H9 (cell line): ENCODE measurements at regions not wholly inside any gene's neighbourhood (a gene's known extent, or its start where the extent isn't known, plus 50 kb on each side); places are given as distances from the start of the nearest gene placed in this dataset.

Experiments
- DNase-seq: peaks from one replicate; pipeline ENCODE4 v3.0.0-alpha.2; 2017
- H2AFZ ChIP-seq: one replicate; pipeline ENCODE4 v1.6.1; 2013; ENCODE audit warnings: mild to moderate bottlenecking, low read length, control low read depth, moderate library complexity
- H2AK5ac ChIP-seq: 2 replicates; pipeline ENCODE4 v1.6.1; 2013; ENCODE audit warnings: low read length, control low read depth, mixed read lengths; ENCODE audit not compliant: insufficient read length
- H2BK120ac ChIP-seq: one replicate; pipeline ENCODE4 v1.6.1; 2013; ENCODE audit warnings: low read depth, mild to moderate bottlenecking, low read length, control low read depth, inconsistent platforms; ENCODE audit not compliant: poor library complexity, severe bottlenecking
- H2BK12ac ChIP-seq: 2 replicates; pipeline ENCODE4 v1.6.1; 2013; ENCODE audit warnings: low read length, control low read depth, mixed read lengths, low read depth; ENCODE audit not compliant: insufficient read length
- H2BK15ac ChIP-seq: 2 replicates; pipeline ENCODE4 v1.6.1; 2013; ENCODE audit warnings: low read depth, low read length, control low read depth
- H2BK20ac ChIP-seq: one replicate; pipeline ENCODE4 v1.6.1; 2013; ENCODE audit warnings: low read depth, mild to moderate bottlenecking, low read length, control low read depth, inconsistent platforms; ENCODE audit not compliant: poor library complexity, severe bottlenecking
- H2BK5ac ChIP-seq: 2 replicates; pipeline ENCODE4 v1.6.1; 2013; ENCODE audit warnings: low read length, control low read depth, mixed read lengths; ENCODE audit not compliant: insufficient read length
- H3K14ac ChIP-seq: 2 replicates; pipeline ENCODE4 v1.6.1; 2013; ENCODE audit warnings: low read length, control low read depth; ENCODE audit not compliant: insufficient read depth
- H3K18ac ChIP-seq: 2 replicates; pipeline ENCODE4 v1.6.1; 2013; ENCODE audit warnings: low read depth, mild to moderate bottlenecking, mixed read lengths, low read length, control low read depth; ENCODE audit not compliant: insufficient read length
- H3K23ac ChIP-seq: 2 replicates; pipeline ENCODE4 v1.6.1; 2013; ENCODE audit warnings: low read length, control low read depth, mixed read lengths, low read depth; ENCODE audit not compliant: insufficient read length
- H3K23me2 ChIP-seq: 2 replicates; pipeline ENCODE4 v1.6.1; 2013; ENCODE audit warnings: low read depth, mild to moderate bottlenecking, mixed read lengths, low read length, control low read depth; ENCODE audit not compliant: insufficient read length, poor library complexity, severe bottlenecking
- H3K27ac ChIP-seq: 2 replicates; pipeline ENCODE4 v1.5.1; 2013; ENCODE audit warnings: low read length, control low read depth, mixed read lengths, low read depth; ENCODE audit not compliant: insufficient read length
- H3K27me3 ChIP-seq: 2 replicates; pipeline ENCODE4 v1.6.1; 2013; ENCODE audit warnings: low read length, control low read depth, inconsistent platforms; ENCODE audit not compliant: insufficient read depth
- H3K4ac ChIP-seq: 2 replicates; pipeline ENCODE4 v1.6.1; 2013; ENCODE audit warnings: low read depth, mild to moderate bottlenecking, control low read depth, inconsistent platforms, low read length, moderate library complexity
- H3K4me1 ChIP-seq: 2 replicates; pipeline ENCODE4 v1.6.1; 2013; ENCODE audit warnings: low read length, control low read depth, inconsistent platforms; ENCODE audit not compliant: insufficient read depth
- H3K4me2 ChIP-seq: 2 replicates; pipeline ENCODE4 v1.6.1; 2013; ENCODE audit warnings: low read length, control low read depth, mixed read lengths; ENCODE audit not compliant: insufficient read length, insufficient read depth
- H3K56ac ChIP-seq: 2 replicates; pipeline ENCODE4 v1.6.1; 2013; ENCODE audit warnings: low read depth, mild to moderate bottlenecking, mixed read lengths, low read length, control low read depth; ENCODE audit not compliant: insufficient read length
- H3K79me1 ChIP-seq: 2 replicates; pipeline ENCODE4 v1.6.1; 2013; ENCODE audit warnings: low read depth, mild to moderate bottlenecking, moderate library complexity, low read length, control low read depth, inconsistent platforms; ENCODE audit not compliant: insufficient read depth, poor library complexity, severe bottlenecking
- H3K79me2 ChIP-seq: 2 replicates; pipeline ENCODE4 v1.6.1; 2013; ENCODE audit warnings: low read length, control low read depth, inconsistent platforms; ENCODE audit not compliant: insufficient read depth
- H3K9ac ChIP-seq: 2 replicates; pipeline ENCODE4 v1.6.1; 2013; ENCODE audit warnings: low read length, control low read depth, mixed read lengths; ENCODE audit not compliant: insufficient read length; ENCODE audit errors: extremely low read depth
- H3K9me3 ChIP-seq: one replicate; pipeline ENCODE4 v1.6.1; 2013; ENCODE audit warnings: low read depth, low read length, inconsistent platforms; ENCODE audit not compliant: control insufficient read depth
- H3T11ph ChIP-seq: one replicate; pipeline ENCODE4 v1.6.1; 2013; ENCODE audit warnings: mild to moderate bottlenecking, low read length, control low read depth, inconsistent platforms
- H4K20me1 ChIP-seq: one replicate; pipeline ENCODE4 v1.6.1; 2013; ENCODE audit not compliant: control insufficient read depth, insufficient read length, insufficient read depth
- H4K5ac ChIP-seq: 2 replicates; pipeline ENCODE4 v1.6.1; 2013; ENCODE audit warnings: low read depth, mild to moderate bottlenecking, mixed read lengths, low read length, control low read depth; ENCODE audit not compliant: insufficient read length
- H4K8ac ChIP-seq: replicated peaks from 2 replicates; pipeline ENCODE4 v1.6.1; 2013; ENCODE audit warnings: low read length, control low read depth, mixed read lengths, low read depth; ENCODE audit not compliant: insufficient read length
- H4K91ac ChIP-seq: 2 replicates; pipeline ENCODE4 v1.6.1; 2013; ENCODE audit warnings: low read depth, mild to moderate bottlenecking, moderate library complexity, mixed read lengths, low read length, control low read depth; ENCODE audit not compliant: insufficient read length
- H3K27ac Mint-ChIP-seq, 3 experiments: 2 replicates in 2 of 3; 3 replicates in 1 of 3; pipeline ENCODE4 v1.8.0; 2020 to 2021; ENCODE audit warnings: mixed read lengths in 3 of 3, mild to moderate bottlenecking in 1 of 3, moderate library complexity in 1 of 3
- H3K27me3 Mint-ChIP-seq: 2 replicates; pipeline ENCODE4 v1.8.0; 2021; ENCODE audit warnings: low read depth, mild to moderate bottlenecking, moderate library complexity, mixed read lengths
- H3K36me3 Mint-ChIP-seq, 3 experiments: 2 replicates in 2 of 3; 3 replicates in 1 of 3; pipeline ENCODE4 v1.8.0; 2020 to 2021; ENCODE audit warnings: low read depth in 3 of 3, mixed read lengths in 3 of 3; ENCODE audit not compliant: insufficient read depth in 1 of 3
- H3K4me1 Mint-ChIP-seq, 2 experiments: 2 replicates each; pipeline ENCODE4 v1.8.0; 2020; ENCODE audit warnings: mixed read lengths in 2 of 2
- H3K4me3 Mint-ChIP-seq, 2 experiments: 2 replicates in 1 of 2; 3 replicates in 1 of 2; pipeline ENCODE4 v1.8.0; 2020 to 2021; ENCODE audit warnings: mild to moderate bottlenecking in 2 of 2, mixed read lengths in 2 of 2, moderate library complexity in 1 of 2
- H3K9me3 Mint-ChIP-seq, 2 experiments: 2 replicates in 1 of 2; 3 replicates in 1 of 2; pipeline ENCODE4 v1.8.0; 2020; ENCODE audit warnings: mild to moderate bottlenecking in 2 of 2, mixed read lengths in 2 of 2, moderate library complexity in 1 of 2
- CTCF ChIP-seq: fragments of 200-600 bp; sonication (generic); conservative IDR thresholded peaks from 3 replicates; pipeline ENCODE4 v1.8.0; 2021; ENCODE audit warnings: antibody characterized with exemption, mild to moderate bottlenecking
- WGBS: extraction: QIAGEN DNeasy Blood & Tissue Kit; methylation state at CpG from one replicate; pipeline ENCODE4 v1.1.7; 2013; ENCODE audit warnings: missing lambda C conversion rate, low lambda C conversion rate, mixed read lengths; ENCODE audit not compliant: insufficient read length; ENCODE audit errors: extremely low coverage; 5-methylcytosine and 5-hydroxymethylcytosine counted together

- H2BK120ac ChIP-seq: no peak overlapping the region
- no peak overlapping the region for H3K14ac ChIP-seq
- H2BK12ac ChIP-seq: no peak overlapping the region
- no peak overlapping the region for H3K27ac ChIP-seq
- no CpG with 5 or more reads among the region's 2 CpGs for WGBS
- H2BK20ac ChIP-seq: no peak overlapping the region
- no peaks in the 10 kb centered on the region for H4K20me1 ChIP-seq
- no peak overlapping the region for H4K5ac ChIP-seq
- H3K79me1 ChIP-seq: no peaks in the 10 kb centered on the region
- no peaks in the 10 kb centered on the region for H3K79me2 ChIP-seq
- no peaks in the 10 kb centered on the region for H3K9me3 ChIP-seq
- TF ChIP-seq CTCF: no peak
- peaks cover 2 to 4% of the 10 kb centered on the region in 2 experiments; a peak in 3 of 5 replicates for H3K9me3 Mint-ChIP-seq
- H2AK5ac ChIP-seq: no peak overlapping the region
- H4K91ac ChIP-seq: no peak overlapping the region
- H3K27me3 Mint-ChIP-seq: no peaks in the 10 kb centered on the region
- no peak overlapping the region for H3K23ac ChIP-seq
- H3K27ac Mint-ChIP-seq: no peak overlapping the region
- no peak for DNase-seq
- H3K27me3 ChIP-seq: no peaks in the 10 kb centered on the region
- H4K8ac ChIP-seq: no peak overlapping the region
- no peak overlapping the region for H3K4me3 Mint-ChIP-seq
- no peak overlapping the region for H2BK5ac ChIP-seq
- H3K18ac ChIP-seq: no peak overlapping the region
- no peak overlapping the region for H3K9ac ChIP-seq
- no peaks in the 10 kb centered on the region for H3K23me2 ChIP-seq
- H3K36me3 Mint-ChIP-seq: peaks cover 0 to 4% (median 0%) of the 10 kb centered on the region in 3 experiments; a peak in 2 of 7 replicates
- H3K56ac ChIP-seq: no peak overlapping the region
- H2AFZ ChIP-seq: no peak overlapping the region
- H3K4me1 ChIP-seq: no peaks in the 10 kb centered on the region
- H3T11ph ChIP-seq: no peak overlapping the region
- H3K4me2 ChIP-seq: no peak overlapping the region
- no peaks in the 10 kb centered on the region for H3K4me1 Mint-ChIP-seq
- no peak overlapping the region for H2BK15ac ChIP-seq
- no peak overlapping the region for H3K4ac ChIP-seq
Measured at GRCh38 chr13:72112216-72112615, 245.2 kb upstream of the DACH1 start.
